Fibroblast of lung (primary cell): ENCODE measurements at regions not wholly inside any gene's neighbourhood (a gene's known extent, or its start where the extent isn't known, plus 50 kb on each side); places are given as distances from the start of the nearest gene placed in this dataset.

Experiments
- DNase-seq, 2 donors: peaks; one replicate each; pipeline versions ENCODE4 v3.0.0 to v3.0.0-alpha.2; 2010; ENCODE audit warnings: low read depth in 2 of 2
- H2AFZ ChIP-seq: 2 replicates; pipeline ENCODE4 v1.5.1; 2012; ENCODE audit warnings: low read length, control low read depth, inconsistent platforms
- H3K27ac ChIP-seq: 2 replicates; pipeline ENCODE4 v1.5.1; 2011; ENCODE audit warnings: low read length, control low read depth; ENCODE audit not compliant: insufficient read depth
- H3K27me3 ChIP-seq: 2 replicates; pipeline ENCODE4 v1.5.1; 2011; ENCODE audit warnings: mild to moderate bottlenecking, low read length; ENCODE audit not compliant: control insufficient read depth, insufficient read depth
- H3K36me3 ChIP-seq: 2 replicates; pipeline ENCODE4 v1.5.1; 2011; ENCODE audit warnings: low read length; ENCODE audit not compliant: control insufficient read depth, insufficient read depth
- H3K4me1 ChIP-seq: 2 replicates; pipeline ENCODE4 v1.5.1; 2011; ENCODE audit warnings: low read length; ENCODE audit not compliant: control insufficient read depth, insufficient read depth; ENCODE audit errors: extremely low read depth
- H3K4me2 ChIP-seq: 2 replicates; pipeline ENCODE4 v1.5.1; 2011; ENCODE audit warnings: low read length, control low read depth; ENCODE audit not compliant: insufficient read depth; ENCODE audit errors: extremely low read depth
- H3K4me3 ChIP-seq, 4 experiments: fragments of 200-600 bp in 1 of 4; sonication (generic) in 1 of 4; replicated peaks in 1 of 4; 2 replicates each; pipeline ENCODE4 v1.5.1; 2011 to 2016; ENCODE audit warnings: low read length in 4 of 4, low read depth in 3 of 4, mild to moderate bottlenecking in 3 of 4, control low read depth in 2 of 4, inconsistent platforms in 1 of 4, mixed read lengths in 1 of 4; ENCODE audit not compliant: insufficient read depth in 1 of 4; ENCODE audit errors: control extremely low read depth in 1 of 4
- H3K79me2 ChIP-seq: 2 replicates; pipeline ENCODE4 v1.5.1; 2012; ENCODE audit warnings: mild to moderate bottlenecking, low read length, inconsistent platforms; ENCODE audit not compliant: control insufficient read depth, insufficient read depth
- H3K9ac ChIP-seq: 2 replicates; pipeline ENCODE4 v1.5.1; 2011; ENCODE audit warnings: mild to moderate bottlenecking, low read length, control low read depth; ENCODE audit not compliant: insufficient read depth
- H3K9me3 ChIP-seq: 2 replicates; pipeline ENCODE4 v1.5.1; 2012; ENCODE audit warnings: low read depth, low read length; ENCODE audit not compliant: control insufficient read depth, insufficient read depth
- H4K20me1 ChIP-seq: 2 replicates; pipeline ENCODE4 v1.5.1; 2011; ENCODE audit warnings: low read length; ENCODE audit not compliant: control insufficient read depth, insufficient read depth; ENCODE audit errors: extremely low read depth
- EZH2 ChIP-seq: IDR thresholded peaks from 2 replicates; pipeline ENCODE4 v1.5.1; 2012; ENCODE audit warnings: low read length, control low read depth, mild to moderate bottlenecking; ENCODE audit errors: missing control alignments
- TF ChIP-seq, protein P1 (sequence below), 2 donors: IDR thresholded peaks in 1 of 2; conservative IDR thresholded peaks in 1 of 2; 1 replicate in 1 of 2; 2 replicates in 1 of 2; pipeline ENCODE4 v1.5.1; 2011 to 2012; ENCODE audit warnings: low read length in 2 of 2, control low read depth in 1 of 2, inconsistent platforms in 1 of 2, low read depth in 1 of 2, mild to moderate bottlenecking in 1 of 2

GRCh38 chr1:208639382-208639781, 395.2 kb upstream of the PLXNA2 start:
- Histone ChIP-seq H3K9ac (no peak overlapping the region), H3K4me2 (no peak overlapping the region), H3K36me3 (no peaks in the 10 kb centered on the region), H3K27me3 (no peaks in the 10 kb centered on the region), H3K9me3 (no peaks in the 10 kb centered on the region), H2AFZ (no peak overlapping the region), H3K4me3 (no peak overlapping the region), H3K27ac (no peak overlapping the region), H3K79me2 (no peaks in the 10 kb centered on the region), H4K20me1 (no peaks in the 10 kb centered on the region), H3K4me1 (no peaks in the 10 kb centered on the region)
- DNase-seq = no peak
- TF ChIP-seq, protein P1, sequence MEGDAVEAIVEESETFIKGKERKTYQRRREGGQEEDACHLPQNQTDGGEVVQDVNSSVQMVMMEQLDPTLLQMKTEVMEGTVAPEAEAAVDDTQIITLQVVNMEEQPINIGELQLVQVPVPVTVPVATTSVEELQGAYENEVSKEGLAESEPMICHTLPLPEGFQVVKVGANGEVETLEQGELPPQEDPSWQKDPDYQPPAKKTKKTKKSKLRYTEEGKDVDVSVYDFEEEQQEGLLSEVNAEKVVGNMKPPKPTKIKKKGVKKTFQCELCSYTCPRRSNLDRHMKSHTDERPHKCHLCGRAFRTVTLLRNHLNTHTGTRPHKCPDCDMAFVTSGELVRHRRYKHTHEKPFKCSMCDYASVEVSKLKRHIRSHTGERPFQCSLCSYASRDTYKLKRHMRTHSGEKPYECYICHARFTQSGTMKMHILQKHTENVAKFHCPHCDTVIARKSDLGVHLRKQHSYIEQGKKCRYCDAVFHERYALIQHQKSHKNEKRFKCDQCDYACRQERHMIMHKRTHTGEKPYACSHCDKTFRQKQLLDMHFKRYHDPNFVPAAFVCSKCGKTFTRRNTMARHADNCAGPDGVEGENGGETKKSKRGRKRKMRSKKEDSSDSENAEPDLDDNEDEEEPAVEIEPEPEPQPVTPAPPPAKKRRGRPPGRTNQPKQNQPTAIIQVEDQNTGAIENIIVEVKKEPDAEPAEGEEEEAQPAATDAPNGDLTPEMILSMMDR (conservative IDR thresholded peaks at IDR 0.05 in 1 of 2, IDR thresholded peaks at IDR 0.05 in 1 of 2; ENCODE audit: low read depth in 1 of 2, low read length in 2 of 2) = no peak
- TF ChIP-seq EZH2 = no peak

DNA sequence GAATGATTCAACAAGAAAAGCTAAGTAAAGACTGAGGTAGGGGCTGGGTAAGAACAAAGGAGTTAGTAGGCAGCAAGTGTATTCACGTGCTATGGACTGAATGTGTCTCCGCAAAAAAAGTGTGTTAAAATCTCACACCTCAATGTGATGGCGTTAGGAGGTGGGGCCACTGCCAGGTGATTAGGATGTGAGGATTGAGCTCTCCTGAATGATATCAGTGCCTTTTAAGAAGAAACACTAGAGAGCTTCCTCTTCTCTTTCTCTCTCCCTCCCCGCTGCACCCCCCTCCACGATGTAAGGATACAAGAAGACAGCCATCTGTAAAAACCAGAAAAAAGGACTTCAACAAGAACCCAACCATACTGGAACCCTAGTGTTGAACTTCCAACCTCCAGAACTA, 396.1 kb upstream of the PLXNA2 start:
- H2AFZ ChIP-seq = no peak overlapping the region
- no peak overlapping the region for H3K9ac ChIP-seq
- DNase-seq = no peak
- no peak for TF ChIP-seq EZH2
- TF ChIP-seq, protein P1 (conservative IDR thresholded peaks at IDR 0.05 in 1 of 2, IDR thresholded peaks at IDR 0.05 in 1 of 2; ENCODE audit: low read depth in 1 of 2, low read length in 2 of 2) = no peak
- H3K4me3 ChIP-seq = no peak overlapping the region
- no peaks in the 10 kb centered on the region for H3K4me1 ChIP-seq
- no peaks in the 10 kb centered on the region for H3K9me3 ChIP-seq
- H3K27ac ChIP-seq = no peak overlapping the region
- no peak overlapping the region for H3K4me2 ChIP-seq
- no peaks in the 10 kb centered on the region for H3K79me2 ChIP-seq
- no peaks in the 10 kb centered on the region for H4K20me1 ChIP-seq
- H3K27me3 ChIP-seq = no peaks in the 10 kb centered on the region
- no peaks in the 10 kb centered on the region for H3K36me3 ChIP-seq

DNA sequence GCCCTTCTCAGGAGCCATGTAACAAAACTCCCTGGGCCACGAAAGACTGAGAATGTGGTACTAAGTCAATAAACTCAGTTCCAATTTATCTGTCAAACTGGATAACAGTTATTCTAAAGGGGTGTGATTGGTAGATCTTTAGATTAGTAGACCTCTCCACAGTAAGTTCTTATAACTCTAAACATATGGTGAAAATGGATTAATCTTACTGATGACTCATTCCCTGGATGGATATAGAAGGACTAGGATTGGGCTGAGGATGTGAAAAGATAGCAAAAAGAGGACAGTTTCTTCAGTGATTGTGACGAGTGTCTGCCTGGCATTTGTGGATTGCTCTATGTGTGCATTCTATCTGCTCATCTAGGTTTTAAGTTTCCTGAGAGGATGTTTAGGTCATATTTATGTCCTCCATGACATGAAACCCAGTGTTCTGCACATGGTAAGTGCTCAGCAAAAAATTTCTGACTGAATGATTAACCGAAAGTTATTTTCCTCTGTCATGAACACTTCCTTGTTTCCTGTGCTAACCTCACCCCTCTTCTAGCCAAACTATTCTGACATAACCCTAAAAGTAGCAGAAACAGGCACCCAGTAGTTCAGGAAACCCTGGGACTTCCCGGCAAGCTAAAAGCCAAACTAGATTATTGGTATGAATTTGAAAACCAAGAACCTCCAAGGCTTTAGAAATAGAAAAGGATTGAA, 397.5 kb upstream of the PLXNA2 start:
- Histone ChIP-seq H3K27ac (no peak overlapping the region), H3K4me3 (no peak overlapping the region), H4K20me1 (no peaks in the 10 kb centered on the region), H3K4me2 (no peak overlapping the region), H3K9me3 (no peaks in the 10 kb centered on the region), H3K4me1 (no peaks in the 10 kb centered on the region), H2AFZ (no peak overlapping the region), H3K36me3 (no peaks in the 10 kb centered on the region), H3K79me2 (no peaks in the 10 kb centered on the region), H3K9ac (no peak overlapping the region), H3K27me3 (no peaks in the 10 kb centered on the region)
- TF ChIP-seq, protein P1 (conservative IDR thresholded peaks at IDR 0.05 in 1 of 2, IDR thresholded peaks at IDR 0.05 in 1 of 2; ENCODE audit: low read depth in 1 of 2, low read length in 2 of 2) = no peak
- no peak for DNase-seq
